ENCODE measurements at regions not wholly inside any gene's neighbourhood (a gene's known extent, or its start where the extent isn't known, plus 50 kb on each side); places are given as distances from the start of the nearest gene placed in this dataset.

GRCh38 chr1:30174499-30174898 is 548.9 kb downstream of the MATN1 start:
- CTCF ChIA-PET = no interaction called here
- POLR2A ChIA-PET = no interaction called here
- Histone ChIP-seq H3K36me3 (ENCODE audit: control insufficient read depth, insufficient read depth, low read length) (no peaks in the 10 kb centered on the region), H3K27me3 (ENCODE audit: control insufficient read depth, insufficient read depth, low read length) (no peaks in the 10 kb centered on the region), H3K4me3 (ENCODE audit: low read depth, low read length) (no peak overlapping the region)
- no peak for DNase-seq (ENCODE audit: low read depth)
- no peak for TF ChIP-seq CTCF (IDR thresholded peaks at IDR 0.05; ENCODE audit: insufficient read depth, low read depth, low read length)

GRCh38 chr1:30173560-30173959 is 549.8 kb downstream of the MATN1 start:
- CTCF ChIA-PET = interaction anchor here (1.2 kb wide), 1 partner anchor 11 kb away, joined by 3 read pairs; no protein-coding TSS in a partner anchor

GRCh38 chr1:30172757-30173156 is 550.6 kb downstream of the MATN1 start:
- DNase-seq (ENCODE audit: low read depth) = no peak
- ChIA-PET POLR2A (no interaction called here), CTCF (interaction anchor here (1.2 kb wide), 1 partner anchor 12 kb away, joined by 3 read pairs; no protein-coding TSS in a partner anchor)
- TF ChIP-seq CTCF (IDR thresholded peaks at IDR 0.05; ENCODE audit: insufficient read depth, low read depth, low read length) = no peak
- Histone ChIP-seq H3K27me3 (ENCODE audit: control insufficient read depth, insufficient read depth, low read length) (no peaks in the 10 kb centered on the region), H3K4me3 (ENCODE audit: low read depth, low read length) (no peak overlapping the region), H3K36me3 (ENCODE audit: control insufficient read depth, insufficient read depth, low read length) (no peaks in the 10 kb centered on the region)

More at GRCh38 chr1:30173560-30173959, 549.8 kb downstream of the MATN1 start:
- Histone ChIP-seq H3K4me3 (ENCODE audit: low read depth, low read length) (no peak overlapping the region), H3K36me3 (ENCODE audit: control insufficient read depth, insufficient read depth, low read length) (no peaks in the 10 kb centered on the region), H3K27me3 (ENCODE audit: control insufficient read depth, insufficient read depth, low read length) (no peaks in the 10 kb centered on the region)
- no peak for TF ChIP-seq CTCF (IDR thresholded peaks at IDR 0.05; ENCODE audit: insufficient read depth, low read depth, low read length)
- DNase-seq (ENCODE audit: low read depth) = no peak
- POLR2A ChIA-PET = no interaction called here

GRCh38 chr1:30172299-30172694 is 551.1 kb downstream of the MATN1 start:
- H3K4me3 ChIP-seq (ENCODE audit: low read depth, low read length) = no peak overlapping the region
- no peaks in the 10 kb centered on the region for H3K27me3 ChIP-seq (ENCODE audit: control insufficient read depth, insufficient read depth, low read length)
- no peaks in the 10 kb centered on the region for H3K36me3 ChIP-seq (ENCODE audit: control insufficient read depth, insufficient read depth, low read length)
- no peak for TF ChIP-seq CTCF (IDR thresholded peaks at IDR 0.05; ENCODE audit: insufficient read depth, low read depth, low read length)
- ChIA-PET POLR2A (no interaction called here), CTCF (no interaction called here)
- no peak for DNase-seq (ENCODE audit: low read depth)

GRCh38 chr1:30171537-30172298 is 551.7 kb downstream of the MATN1 start:
- ChIA-PET CTCF (no interaction called here), POLR2A (no interaction called here)
- H3K27me3 ChIP-seq (ENCODE audit: control insufficient read depth, insufficient read depth, low read length) = no peaks in the 10 kb centered on the region
- no peak for DNase-seq (ENCODE audit: low read depth)
- H3K36me3 ChIP-seq (ENCODE audit: control insufficient read depth, insufficient read depth, low read length) = no peaks in the 10 kb centered on the region
- no peak for TF ChIP-seq CTCF (IDR thresholded peaks at IDR 0.05; ENCODE audit: insufficient read depth, low read depth, low read length)
- H3K4me3 ChIP-seq (ENCODE audit: low read depth, low read length) = no peak overlapping the region

Measured in BJ (cell line).